ENCODE measurements at regions not wholly inside any gene's neighbourhood (a gene's known extent, or its start where the extent isn't known, plus 50 kb on each side); places are given as distances from the start of the nearest gene placed in this dataset.

GRCh38 chr7:20466543-20467021 is 135.9 kb downstream of the ITGB8 start:
- Histone ChIP-seq H4K20me1 (ENCODE audit: insufficient read depth, low read length) (no peaks in the 10 kb centered on the region), H3K4me3 (ENCODE audit: low read length) (no peak overlapping the region)
- TF ChIP-seq EZH2phosphoT487 (IDR thresholded peaks at IDR 0.05; ENCODE audit: low read depth): no peak
- TF ChIP-seq CTCF (IDR thresholded peaks at IDR 0.05; ENCODE audit: low read depth, low read length): no peak

GRCh38 chr7:20470082-20470481 is 139.4 kb downstream of the ITGB8 start:
- no peaks in the 10 kb centered on the region for H3K9me3 ChIP-seq (ENCODE audit: insufficient read depth, low read length)
- H3K36me3 ChIP-seq (replicated peaks; ENCODE audit: low read depth, low read length): no peaks in the 10 kb centered on the region
- no peak overlapping the region for H3K4me2 ChIP-seq (ENCODE audit: low read length)
- no peaks in the 10 kb centered on the region for H3K4me1 ChIP-seq (ENCODE audit: low read length)
- H3K4me3 ChIP-seq (ENCODE audit: low read length): no peak overlapping the region
- H3K27me3 ChIP-seq (ENCODE audit: low read depth, low read length): no peaks in the 10 kb centered on the region
- no peak overlapping the region for H3K9ac ChIP-seq (ENCODE audit: low read length)
- H4K20me1 ChIP-seq (ENCODE audit: insufficient read depth, low read length): no peaks in the 10 kb centered on the region
- no peak overlapping the region for H3K27ac ChIP-seq (ENCODE audit: low read length)
- no peaks in the 10 kb centered on the region for H3K79me2 ChIP-seq (ENCODE audit: low read length)
- H2AFZ ChIP-seq (ENCODE audit: low read depth, low read length): no peak overlapping the region
- no peak for TF ChIP-seq EZH2phosphoT487 (IDR thresholded peaks at IDR 0.05; ENCODE audit: low read depth)
- no peak for TF ChIP-seq CTCF (IDR thresholded peaks at IDR 0.05; ENCODE audit: low read depth, low read length)

More at GRCh38 chr7:20466543-20467021, 135.9 kb downstream of the ITGB8 start:
- Histone ChIP-seq H3K4me2 (ENCODE audit: low read length) (no peak overlapping the region), H3K27me3 (ENCODE audit: low read depth, low read length) (no peaks in the 10 kb centered on the region), H3K9me3 (ENCODE audit: insufficient read depth, low read length) (no peaks in the 10 kb centered on the region), H2AFZ (ENCODE audit: low read depth, low read length) (0 out of 2 replicates have a peak overlapping the region, but pooled peaks have one; percentile 22), H3K9ac (ENCODE audit: low read length) (no peak overlapping the region), H3K36me3 (replicated peaks; ENCODE audit: low read depth, low read length) (no peaks in the 10 kb centered on the region), H3K79me2 (ENCODE audit: low read length) (no peaks in the 10 kb centered on the region), H3K4me1 (ENCODE audit: low read length) (no peaks in the 10 kb centered on the region), H3K27ac (ENCODE audit: low read length) (no peak overlapping the region)

- no peak overlapping the region for H2AFZ ChIP-seq (ENCODE audit: low read depth, low read length)
- no peaks in the 10 kb centered on the region for H3K79me2 ChIP-seq (ENCODE audit: low read length)
- no peak overlapping the region for H3K4me2 ChIP-seq (ENCODE audit: low read length)
Measured at GRCh38 chr7:20470726-20471125, 140.0 kb downstream of the ITGB8 start.

GRCh38 chr7:20474249-20474648 is 141.2 kb upstream of the ABCB5 start:
- no peaks in the 10 kb centered on the region for H3K27me3 ChIP-seq (ENCODE audit: low read depth, low read length)
- no peaks in the 10 kb centered on the region for H3K36me3 ChIP-seq (replicated peaks; ENCODE audit: low read depth, low read length)
- H3K4me3 ChIP-seq (ENCODE audit: low read length): no peak overlapping the region
- H4K20me1 ChIP-seq (ENCODE audit: insufficient read depth, low read length): no peaks in the 10 kb centered on the region
- H2AFZ ChIP-seq (ENCODE audit: low read depth, low read length): no peak overlapping the region
- no peaks in the 10 kb centered on the region for H3K9me3 ChIP-seq (ENCODE audit: insufficient read depth, low read length)
- H3K4me2 ChIP-seq (ENCODE audit: low read length): no peak overlapping the region
- H3K9ac ChIP-seq (ENCODE audit: low read length): no peak overlapping the region
- H3K27ac ChIP-seq (ENCODE audit: low read length): no peak overlapping the region
- H3K4me1 ChIP-seq (ENCODE audit: low read length): no peaks in the 10 kb centered on the region
- H3K79me2 ChIP-seq (ENCODE audit: low read length): no peaks in the 10 kb centered on the region
- TF ChIP-seq EZH2phosphoT487 (IDR thresholded peaks at IDR 0.05; ENCODE audit: low read depth) (no peak), CTCF (IDR thresholded peaks at IDR 0.05; ENCODE audit: low read depth, low read length) (no peak)

More at GRCh38 chr7:20470726-20471125, 140.0 kb downstream of the ITGB8 start:
- Histone ChIP-seq H3K9ac (ENCODE audit: low read length) (no peak overlapping the region), H3K27me3 (ENCODE audit: low read depth, low read length) (no peaks in the 10 kb centered on the region), H3K4me3 (ENCODE audit: low read length) (no peak overlapping the region), H3K4me1 (ENCODE audit: low read length) (no peaks in the 10 kb centered on the region), H3K9me3 (ENCODE audit: insufficient read depth, low read length) (no peaks in the 10 kb centered on the region), H3K27ac (ENCODE audit: low read length) (no peak overlapping the region), H3K36me3 (replicated peaks; ENCODE audit: low read depth, low read length) (no peaks in the 10 kb centered on the region), H4K20me1 (ENCODE audit: insufficient read depth, low read length) (no peaks in the 10 kb centered on the region)
- no peak for TF ChIP-seq CTCF (IDR thresholded peaks at IDR 0.05; ENCODE audit: low read depth, low read length)
- TF ChIP-seq EZH2phosphoT487 (IDR thresholded peaks at IDR 0.05; ENCODE audit: low read depth): no peak
